ENCODE measurements at regions not wholly inside any gene's neighbourhood (a gene's known extent, or its start where the extent isn't known, plus 50 kb on each side); places are given as distances from the start of the nearest gene placed in this dataset.

GRCh38 chr3:127088511-127089351 is 104.2 kb upstream of the PRR23E start:
- no peak for TF ChIP-seq CTCF (conservative IDR thresholded peaks at IDR 0.05; ENCODE audit: low read depth, low read length)
- no peak for DNase-seq (ENCODE audit: low read depth)
- no peak overlapping the region for H3K4me3 ChIP-seq (ENCODE audit: low read depth, low read length)

GRCh38 chr3:127089486-127090145 is 103.3 kb upstream of the PRR23E start:
- H3K4me3 ChIP-seq (ENCODE audit: low read depth, low read length), result no peak overlapping the region
- DNase-seq (ENCODE audit: low read depth), result no peak
- no peak for TF ChIP-seq CTCF (conservative IDR thresholded peaks at IDR 0.05; ENCODE audit: low read depth, low read length)

GRCh38 chr3:127090218-127091160 is 102.4 kb upstream of the PRR23E start:
- DNase-seq (ENCODE audit: low read depth), result no peak
- no peak for TF ChIP-seq CTCF (conservative IDR thresholded peaks at IDR 0.05; ENCODE audit: low read depth, low read length)

GRCh38 chr3:127091376-127091775 is 101.6 kb upstream of the PRR23E start:
- no peak overlapping the region for H3K4me3 ChIP-seq (ENCODE audit: low read depth, low read length)
- no peak for DNase-seq (ENCODE audit: low read depth)

More at GRCh38 chr3:127090218-127091160, 102.4 kb upstream of the PRR23E start:
- no peak overlapping the region for H3K4me3 ChIP-seq (ENCODE audit: low read depth, low read length)

GRCh38 chr3:127092368-127092767 is 100.6 kb upstream of the PRR23E start:
- TF ChIP-seq CTCF (conservative IDR thresholded peaks at IDR 0.05; ENCODE audit: low read depth, low read length), result no peak
- DNase-seq (ENCODE audit: low read depth), result no peak
- H3K4me3 ChIP-seq (ENCODE audit: low read depth, low read length), result no peak overlapping the region

More at GRCh38 chr3:127091376-127091775, 101.6 kb upstream of the PRR23E start:
- TF ChIP-seq CTCF (conservative IDR thresholded peaks at IDR 0.05; ENCODE audit: low read depth, low read length), result no peak

GRCh38 chr3:127092776-127093175 is 100.2 kb upstream of the PRR23E start:
- H3K4me3 ChIP-seq (ENCODE audit: low read depth, low read length), result no peak overlapping the region
- no peak for DNase-seq (ENCODE audit: low read depth)
- no peak for TF ChIP-seq CTCF (conservative IDR thresholded peaks at IDR 0.05; ENCODE audit: low read depth, low read length)
